H1 (cell line): ENCODE measurements at regions not wholly inside any gene's neighbourhood (a gene's known extent, or its start where the extent isn't known, plus 50 kb on each side); places are given as distances from the start of the nearest gene placed in this dataset.

Source experiments
- CTCF ChIA-PET: fragments of 300-600 bp; sonication (Branson Sonifier 250); formaldehyde crosslinking; loops from one replicate; lab custom pipeline; 2021; ENCODE audit not compliant: partially characterized antibody; lab: Charles Lee
- POLR2A ChIA-PET: fragments of 300-600 bp; sonication (Branson Sonifier 250); formaldehyde crosslinking; loops from one replicate; lab custom pipeline; 2021; ENCODE audit warnings: inconsistent platforms; ENCODE audit not compliant: partially characterized antibody; lab: Charles Lee
- DNase-seq, 2 experiments: peaks; one replicate each; pipeline versions ENCODE4 v3.0.0 to v3.0.0-alpha.2; 2010 to 2022; ENCODE audit warnings: low spot score in 2 of 2, low read depth in 1 of 2, mixed read lengths in 1 of 2
- FAIRE-seq: peaks from 2 replicates; lab custom pipeline; 2011; peaks lifted over from hg19 to GRCh38; lab: Jason Lieb, UNC
- H2AFZ ChIP-seq: 2 replicates; pipeline ENCODE4 v1.8.1; 2012; ENCODE audit warnings: low read length, inconsistent platforms
- H2AK5ac ChIP-seq: 2 replicates; pipeline ENCODE4 v1.6.1; 2013; ENCODE audit warnings: low read depth, low read length
- H2BK120ac ChIP-seq: replicated peaks from 2 replicates; pipeline ENCODE3; 2013; ENCODE audit warnings: low read depth, low read length, inconsistent platforms
- H2BK12ac ChIP-seq: 2 replicates; pipeline ENCODE4 v1.6.1; 2013; ENCODE audit warnings: low read depth, low read length
- H2BK15ac ChIP-seq: 2 replicates; pipeline ENCODE4 v1.6.1; 2013; ENCODE audit warnings: low read length
- H2BK20ac ChIP-seq: 2 replicates; pipeline ENCODE4 v1.6.1; 2013; ENCODE audit warnings: low read length
- H2BK5ac ChIP-seq: 2 replicates; pipeline ENCODE4 v1.6.1; 2013; ENCODE audit warnings: low read depth, low read length
- H3K14ac ChIP-seq: 2 replicates; pipeline ENCODE4 v1.6.1; 2013; ENCODE audit warnings: inconsistent platforms; ENCODE audit not compliant: insufficient read length
- H3K18ac ChIP-seq: 2 replicates; pipeline ENCODE4 v1.6.1; 2013; ENCODE audit warnings: low read length; ENCODE audit errors: extremely low read depth
- H3K23ac ChIP-seq: 2 replicates; pipeline ENCODE4 v1.6.1; 2013; ENCODE audit warnings: inconsistent platforms; ENCODE audit not compliant: insufficient read length
- H3K23me2 ChIP-seq: 2 replicates; pipeline ENCODE4 v1.6.1; 2013; ENCODE audit warnings: low read depth, low read length
- H3K27ac ChIP-seq: 2 replicates; pipeline ENCODE4 v1.6.1; 2011; ENCODE audit warnings: low read depth, low read length, inconsistent platforms
- H3K27me3 ChIP-seq, 4 experiments: replicated peaks in 1 of 4; 1 replicate in 1 of 4; 2 replicates in 3 of 4; pipeline versions ENCODE4 v1.6.1 to v1.8.1; 2011 to 2013; ENCODE audit warnings: low read length in 3 of 4, mild to moderate bottlenecking in 3 of 4, inconsistent platforms in 2 of 4, mixed read lengths in 2 of 4, moderate library complexity in 1 of 4; ENCODE audit not compliant: control insufficient read depth in 3 of 4, insufficient read depth in 3 of 4; ENCODE audit errors: extremely low read depth in 1 of 4
- H3K36me3 ChIP-seq, 4 experiments: 2 replicates each; pipeline versions ENCODE4 v1.6.1 to v1.8.1; 2011 to 2013; ENCODE audit warnings: mild to moderate bottlenecking in 4 of 4, low read length in 3 of 4, moderate library complexity in 2 of 4, control low read depth in 1 of 4, inconsistent platforms in 1 of 4; ENCODE audit not compliant: insufficient read depth in 4 of 4, control insufficient read depth in 2 of 4
- H3K4ac ChIP-seq: replicated peaks from 2 replicates; pipeline ENCODE3; 2013; ENCODE audit warnings: low read length, low read depth, mixed read lengths, inconsistent platforms; ENCODE audit not compliant: insufficient read length
- H3K4me1 ChIP-seq, 4 experiments: replicated peaks in 1 of 4; 1 replicate in 1 of 4; 2 replicates in 3 of 4; pipeline versions ENCODE4 v1.6.1 to v1.8.1; 2011 to 2013; ENCODE audit warnings: low read length in 3 of 4, inconsistent platforms in 2 of 4, mixed read lengths in 1 of 4; ENCODE audit not compliant: insufficient read depth in 4 of 4, control insufficient read depth in 3 of 4
- H3K4me2 ChIP-seq, 2 experiments: 2 replicates each; pipeline versions ENCODE4 v1.6.1 to v1.8.1; 2011 to 2013; ENCODE audit warnings: low read depth in 2 of 2, low read length in 2 of 2, control low read depth in 1 of 2, inconsistent platforms in 1 of 2, mild to moderate bottlenecking in 1 of 2; ENCODE audit not compliant: insufficient read depth in 1 of 2
- H3K4me3 ChIP-seq, 4 experiments: fragments of 200-600, 300-600 bp in 1 of 4; sonication (generic), shearing (Covaris generic), sonication (Bioruptor Twin) in 1 of 4; 2 replicates each; pipeline versions ENCODE4 v1.5.1 to v1.8.1; 2011 to 2016; ENCODE audit warnings: low read length in 4 of 4, low read depth in 3 of 4, control low read depth in 2 of 4, inconsistent platforms in 2 of 4, mild to moderate bottlenecking in 2 of 4, mixed read lengths in 1 of 4, moderate library complexity in 1 of 4; ENCODE audit not compliant: insufficient read depth in 2 of 4; ENCODE audit errors: extremely low read depth in 1 of 4
- H3K56ac ChIP-seq: replicated peaks from 2 replicates; pipeline ENCODE3; 2013; ENCODE audit warnings: low read depth, mild to moderate bottlenecking, mixed read lengths, low read length, inconsistent platforms; ENCODE audit not compliant: insufficient read length
- H3K79me1 ChIP-seq: 2 replicates; pipeline ENCODE4 v1.6.1; 2013; ENCODE audit warnings: low read depth, low read length, control low read depth
- H3K79me2 ChIP-seq, 2 experiments: 2 replicates each; pipeline versions ENCODE4 v1.6.1 to v1.8.1; 2012 to 2013; ENCODE audit warnings: low read length in 2 of 2, mild to moderate bottlenecking in 2 of 2, inconsistent platforms in 1 of 2; ENCODE audit not compliant: insufficient read depth in 2 of 2, control insufficient read depth in 1 of 2
- H3K9ac ChIP-seq, 4 experiments: replicated peaks in 1 of 4; 1 replicate in 1 of 4; 2 replicates in 3 of 4; pipeline versions ENCODE4 v1.6.1 to v1.8.1; 2011 to 2013; ENCODE audit warnings: low read depth in 3 of 4, low read length in 3 of 4, control low read depth in 2 of 4, mild to moderate bottlenecking in 2 of 4, moderate library complexity in 2 of 4, inconsistent platforms in 1 of 4; ENCODE audit errors: extremely low read depth in 1 of 4
- H3K9me3 ChIP-seq, 2 experiments: 2 replicates each; pipeline versions ENCODE4 v1.6.1 to v1.8.1; 2012 to 2013; ENCODE audit warnings: mild to moderate bottlenecking in 2 of 2, moderate library complexity in 2 of 2, control low read depth in 1 of 2, inconsistent platforms in 1 of 2, low read depth in 1 of 2, low read length in 1 of 2, mixed read lengths in 1 of 2; ENCODE audit not compliant: insufficient read depth in 2 of 2
- H4K20me1 ChIP-seq, 2 experiments: replicated peaks in 1 of 2; 2 replicates each; pipeline versions ENCODE3 to v1.8.1; 2011 to 2013; ENCODE audit warnings: inconsistent platforms in 2 of 2, low read length in 2 of 2, mild to moderate bottlenecking in 1 of 2; ENCODE audit not compliant: insufficient read depth in 2 of 2, control insufficient read depth in 1 of 2
- H4K5ac ChIP-seq: 2 replicates; pipeline ENCODE4 v1.6.1; 2013; ENCODE audit warnings: low read length, low read depth, mixed read lengths, inconsistent platforms; ENCODE audit not compliant: insufficient read length
- H4K8ac ChIP-seq: 2 replicates; pipeline ENCODE4 v1.8.0; 2013; ENCODE audit warnings: mild to moderate bottlenecking, moderate library complexity, low read length, inconsistent platforms; ENCODE audit not compliant: insufficient read depth; ENCODE audit errors: extremely low read depth
- H4K91ac ChIP-seq: replicated peaks from 2 replicates; pipeline ENCODE3; 2013; ENCODE audit warnings: low read length, mixed read lengths, inconsistent platforms; ENCODE audit not compliant: insufficient read length
- CTCF ChIP-seq, 3 experiments: IDR thresholded peaks; 1 replicate in 2 of 3; 2 replicates in 1 of 3; pipeline versions ENCODE4 v1.5.1 to v1.6.1; 2011; ENCODE audit warnings: low read length in 3 of 3, mild to moderate bottlenecking in 3 of 3, inconsistent platforms in 2 of 3, low read depth in 1 of 3, moderate library complexity in 1 of 3; ENCODE audit not compliant: insufficient read depth in 1 of 3; ENCODE audit errors: control extremely low read depth in 1 of 3
- RFX5 ChIP-seq: IDR thresholded peaks from 2 replicates; pipeline ENCODE4 v1.6.1; 2011; ENCODE audit warnings: low read depth, low read length, improper control_type of control experiment, borderline replicate concordance
- YY1 ChIP-seq: IDR thresholded peaks from 2 replicates; pipeline ENCODE4 v1.6.1; 2011; ENCODE audit warnings: low read depth, mild to moderate bottlenecking, low read length
- ZNF274 ChIP-seq: IDR thresholded peaks from 2 replicates; pipeline ENCODE4 v1.7.0; 2012; ENCODE audit warnings: low read length, borderline replicate concordance; ENCODE audit errors: extremely low read depth
- WGBS, 2 experiments: shearing (Covaris generic) in 1 of 2; methylation state at CpG; one replicate each; pipeline versions ENCODE4 v1.1.6 to v1.1.7; 2013 to 2015; ENCODE audit warnings: low lambda C conversion rate in 2 of 2, mixed read lengths in 2 of 2, inconsistent platforms in 1 of 2, low coverage in 1 of 2, missing lambda C conversion rate in 1 of 2; ENCODE audit not compliant: insufficient replicate concordance in 2 of 2, insufficient coverage in 1 of 2, insufficient read length in 1 of 2; ENCODE audit errors: extremely low coverage in 1 of 2, missing lambda C conversion rate in 1 of 2; 5-methylcytosine and 5-hydroxymethylcytosine counted together
- TF ChIP-seq, protein P1 (sequence below): IDR thresholded peaks from 2 replicates; pipeline ENCODE4 v1.6.1; 2012; ENCODE audit warnings: low read length, inconsistent platforms

DNA sequence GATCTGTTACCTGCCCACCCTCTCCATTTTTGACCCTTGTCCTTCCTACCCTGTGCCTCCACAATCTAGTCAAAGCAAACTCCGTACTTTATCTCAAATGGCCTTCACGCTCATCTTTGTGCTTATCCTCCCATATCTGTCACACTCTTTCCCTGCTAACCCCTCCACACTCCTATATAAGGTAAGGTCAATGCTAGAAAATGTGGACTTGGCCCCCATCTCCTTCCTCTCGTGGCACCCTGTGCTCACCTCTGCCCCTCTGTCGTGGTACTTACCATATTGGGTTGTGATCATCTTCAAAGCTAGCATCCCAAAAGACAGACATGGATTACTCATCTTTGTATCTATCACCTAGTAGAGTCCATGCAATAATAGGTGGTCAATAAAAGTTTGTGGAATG, 127.6 kb upstream of the FOXQ1 start:
- no peak overlapping the region for H2AK5ac ChIP-seq
- H3K4me2 ChIP-seq: no peak overlapping the region
- no peaks in the 10 kb centered on the region for H3K9me3 ChIP-seq
- POLR2A ChIA-PET: no interaction called here
- no peak overlapping the region for H4K5ac ChIP-seq
- H3K27me3 ChIP-seq: peaks cover 0 to 1% (median 0%) of the 10 kb centered on the region in 4 experiments; a peak in 2 of 7 replicates
- no peak overlapping the region for H3K4ac ChIP-seq
- no peaks in the 10 kb centered on the region for H4K20me1 ChIP-seq
- no peak overlapping the region for H3K14ac ChIP-seq
- H3K23ac ChIP-seq: no peak overlapping the region
- H2BK5ac ChIP-seq: no peak overlapping the region
- H2BK12ac ChIP-seq: no peak overlapping the region
- H4K91ac ChIP-seq: no peak overlapping the region
- no peak overlapping the region for H3K56ac ChIP-seq
- H3K36me3 ChIP-seq: no peaks in the 10 kb centered on the region
- H3K18ac ChIP-seq: no peak overlapping the region
- FAIRE-seq (no peak), DNase-seq (no peak)
- no peak overlapping the region for H2BK120ac ChIP-seq
- H2BK15ac ChIP-seq: no peak overlapping the region
- WGBS, 2 experiments: 97% methylated on average over 4 of the region's 4 CpGs; no CpG with 5 or more reads in 1 of the 2 experiments
- H3K9ac ChIP-seq: no peak overlapping the region
- H3K79me2 ChIP-seq: no peaks in the 10 kb centered on the region
- H3K4me1 ChIP-seq: no peaks in the 10 kb centered on the region
- H3K4me3 ChIP-seq: no peak overlapping the region
- no peak overlapping the region for H3K27ac ChIP-seq
- H2BK20ac ChIP-seq: no peak overlapping the region
- no peak overlapping the region for H4K8ac ChIP-seq
- no peaks in the 10 kb centered on the region for H3K23me2 ChIP-seq
- no peaks in the 10 kb centered on the region for H3K79me1 ChIP-seq
- H2AFZ ChIP-seq: no peak overlapping the region
- CTCF ChIA-PET: interaction anchor here (0.8 kb wide), 1 partner anchor 634 kb away, joined by 3 read pairs; no protein-coding TSS in a partner anchor
- no peak for TF ChIP-seq YY1
- TF ChIP-seq CTCF (IDR thresholded peaks at IDR 0.05; ENCODE audit: control extremely low read depth in 1 of 3, insufficient read depth in 1 of 3, low read depth in 1 of 3, low read length in 3 of 3): no peak
- TF ChIP-seq RFX5: no peak
- TF ChIP-seq, protein P1, sequence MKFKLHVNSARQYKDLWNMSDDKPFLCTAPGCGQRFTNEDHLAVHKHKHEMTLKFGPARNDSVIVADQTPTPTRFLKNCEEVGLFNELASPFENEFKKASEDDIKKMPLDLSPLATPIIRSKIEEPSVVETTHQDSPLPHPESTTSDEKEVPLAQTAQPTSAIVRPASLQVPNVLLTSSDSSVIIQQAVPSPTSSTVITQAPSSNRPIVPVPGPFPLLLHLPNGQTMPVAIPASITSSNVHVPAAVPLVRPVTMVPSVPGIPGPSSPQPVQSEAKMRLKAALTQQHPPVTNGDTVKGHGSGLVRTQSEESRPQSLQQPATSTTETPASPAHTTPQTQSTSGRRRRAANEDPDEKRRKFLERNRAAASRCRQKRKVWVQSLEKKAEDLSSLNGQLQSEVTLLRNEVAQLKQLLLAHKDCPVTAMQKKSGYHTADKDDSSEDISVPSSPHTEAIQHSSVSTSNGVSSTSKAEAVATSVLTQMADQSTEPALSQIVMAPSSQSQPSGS: no peak
- no peak for TF ChIP-seq ZNF274
